GM18517 (cell line): ENCODE measurements at regions not wholly inside any gene's neighbourhood (a gene's known extent, or its start where the extent isn't known, plus 50 kb on each side); places are given as distances from the start of the nearest gene placed in this dataset.

Experiments
- ATAC-seq: cut with Tn5 transposase; IDR thresholded peaks from one replicate; pipeline ENCODE4 v1.9.1; 2021; ENCODE audit warnings: mild to moderate bottlenecking, moderate library complexity; ENCODE audit not compliant: unreplicated experiment

DNA sequence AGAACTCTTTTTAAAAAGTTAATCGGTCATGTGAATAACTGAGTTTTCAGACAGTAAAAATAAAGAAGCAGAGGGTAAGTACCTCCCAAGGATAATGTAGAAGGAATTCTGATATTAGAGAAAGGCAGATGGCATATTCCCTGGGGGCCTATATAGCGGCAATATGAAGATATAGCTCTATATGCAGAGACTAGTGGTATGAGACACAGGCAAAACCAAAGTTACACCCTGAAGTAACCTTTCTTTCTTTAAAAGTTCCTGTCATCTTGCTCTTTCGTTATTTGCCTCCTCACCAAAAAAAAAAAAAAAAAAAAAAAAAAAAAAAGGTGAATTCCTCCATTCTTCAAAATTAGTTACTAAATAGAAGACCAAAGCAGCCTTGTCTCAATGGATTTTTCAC is 76.2 kb upstream of the ARHGAP32 start:
- ATAC-seq: no peak

DNA sequence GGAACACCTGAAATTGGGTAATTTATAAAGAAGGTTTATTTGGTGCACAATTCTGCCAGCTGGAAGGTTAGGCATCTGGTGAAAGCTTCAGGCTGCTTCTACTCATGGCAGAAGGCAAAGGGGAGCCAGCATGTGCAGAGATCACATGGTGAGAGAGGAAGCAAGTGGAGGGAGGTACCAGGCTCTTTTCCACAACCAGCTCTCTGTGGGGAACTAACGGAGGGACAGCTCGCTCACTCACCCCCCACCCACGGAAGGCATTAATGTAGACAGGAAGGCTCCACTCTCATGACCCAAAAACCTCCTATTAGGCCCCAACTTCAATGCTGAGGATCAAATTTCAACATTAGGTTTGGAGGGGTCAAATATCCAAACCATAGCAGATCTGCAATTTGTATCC is 75.6 kb upstream of the ARHGAP32 start:
- no peak for ATAC-seq

DNA sequence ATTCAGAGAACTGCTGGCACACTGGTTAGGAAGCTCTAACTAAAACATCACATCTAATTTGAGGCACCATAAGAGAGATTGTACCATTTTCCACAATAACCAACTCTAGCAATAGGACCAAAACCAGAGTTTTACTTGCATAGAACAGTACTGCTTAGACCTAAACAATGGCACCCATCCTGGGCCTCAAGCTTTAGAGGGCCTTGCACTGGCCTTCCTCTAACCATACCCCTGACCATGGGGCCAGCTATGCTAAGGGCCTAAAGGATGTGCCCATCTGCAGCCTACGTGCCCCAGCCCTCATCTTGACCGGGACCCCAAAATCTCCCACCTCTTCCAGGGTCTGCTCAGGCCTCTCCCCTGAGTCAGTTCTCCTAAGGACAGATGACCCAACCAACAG is 74.4 kb upstream of the ARHGAP32 start:
- no peak for ATAC-seq

DNA sequence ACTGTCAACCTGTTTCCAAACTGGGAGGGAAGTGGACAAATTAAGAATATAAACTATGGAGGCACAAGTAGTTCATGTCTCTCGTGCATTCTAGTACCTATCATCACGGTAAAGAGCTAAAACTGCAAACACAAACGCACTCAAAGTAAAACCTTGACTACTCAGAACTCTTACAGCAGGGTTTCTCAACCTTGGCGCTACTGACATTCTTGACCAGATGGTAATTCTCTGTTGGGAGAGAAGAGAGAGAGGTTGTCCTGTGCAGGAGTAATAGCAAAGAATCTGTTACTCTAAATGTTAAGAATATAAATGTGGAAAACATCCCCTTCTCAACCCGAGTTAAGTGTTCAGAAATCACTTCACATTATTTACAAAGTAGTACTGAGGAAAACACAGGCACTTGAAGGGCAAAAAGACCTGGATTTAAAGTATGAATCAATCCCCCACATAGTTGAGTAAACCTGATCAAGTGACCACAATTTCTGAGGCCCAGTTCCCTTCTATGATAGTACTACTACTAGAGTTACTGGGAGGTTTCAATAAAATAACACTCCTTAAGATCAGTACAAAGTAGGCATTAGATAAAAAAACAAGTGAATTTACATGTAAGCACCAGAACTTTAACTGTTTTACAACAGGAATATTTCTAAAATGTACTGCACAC is 73.1 kb upstream of the ARHGAP32 start:
- no peak for ATAC-seq

DNA sequence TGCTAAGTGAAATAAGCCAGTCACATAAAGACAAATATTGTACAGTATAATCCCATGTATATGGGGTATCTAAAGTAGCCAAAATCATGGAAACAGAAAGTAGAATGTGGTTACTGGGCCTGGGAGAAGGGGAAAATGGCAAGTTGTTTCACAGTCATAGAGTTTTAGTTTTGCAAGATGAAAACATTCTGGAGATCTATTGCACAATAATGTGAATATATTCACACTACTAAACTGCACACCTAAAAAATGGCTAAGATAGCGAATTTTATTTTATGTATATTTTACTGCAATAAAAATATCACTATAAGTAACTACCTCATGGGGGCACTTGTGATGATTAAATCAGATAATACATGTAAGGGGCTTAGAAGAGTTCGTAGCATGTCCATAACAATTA is 72.0 kb upstream of the ARHGAP32 start:
- no peak for ATAC-seq

DNA sequence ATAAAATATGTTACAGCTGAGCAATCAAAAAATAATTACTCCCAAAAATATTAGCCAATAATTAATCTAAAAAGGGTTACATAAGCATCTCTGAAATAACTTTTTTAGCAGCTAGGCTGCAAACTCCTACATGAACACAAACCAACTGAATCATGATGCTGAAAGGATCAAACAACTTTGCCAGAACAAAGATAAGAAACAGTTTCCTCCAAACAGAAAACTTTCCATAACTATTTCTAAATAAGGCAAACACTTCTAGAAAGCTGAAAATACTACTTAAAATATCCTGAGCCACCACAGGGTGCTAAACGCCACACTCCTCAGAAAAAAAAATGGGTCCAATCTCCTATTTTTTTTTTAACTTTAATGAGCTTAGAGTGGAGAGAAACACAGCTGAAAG is 68.6 kb upstream of the ARHGAP32 start:
- no peak for ATAC-seq

DNA sequence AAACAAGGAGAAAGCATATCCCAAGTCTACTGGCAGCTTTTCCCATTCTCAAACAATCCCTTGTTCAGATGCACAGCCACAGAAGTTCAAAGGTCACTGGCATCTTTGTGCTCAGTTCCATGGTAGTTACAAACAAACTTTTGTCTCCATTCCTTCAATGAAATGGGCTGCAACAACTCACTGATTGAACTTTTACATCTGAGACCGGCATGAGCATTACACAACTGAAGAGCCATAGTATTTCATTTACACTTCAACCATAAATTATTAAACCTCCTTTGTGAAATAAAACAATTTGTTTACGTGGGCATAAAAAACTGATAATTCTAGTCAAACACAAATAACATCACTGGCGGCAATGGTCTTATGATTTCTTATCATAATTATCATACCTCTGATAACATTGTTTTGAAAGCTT is 67.8 kb upstream of the ARHGAP32 start:
- ATAC-seq: no peak

DNA sequence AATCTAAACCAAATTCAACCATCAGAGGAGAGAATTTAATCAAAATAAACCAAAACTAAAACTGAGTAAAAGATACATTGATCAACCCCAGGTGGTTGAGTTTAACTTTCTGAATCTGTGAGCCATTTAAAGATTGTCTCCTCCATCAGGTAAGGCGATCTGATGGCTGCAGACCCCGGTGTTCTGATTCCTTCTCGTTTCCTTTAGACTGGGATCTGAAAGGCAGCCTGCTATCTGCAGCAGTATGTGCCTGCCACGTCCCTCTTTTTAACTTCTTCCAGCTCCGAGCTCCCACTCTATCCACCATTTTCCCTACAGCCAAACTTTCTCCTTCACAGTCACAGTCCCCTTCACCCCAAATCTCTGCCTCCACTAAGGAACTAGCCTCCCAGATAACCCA is 66.1 kb upstream of the ARHGAP32 start:
- no peak for ATAC-seq

DNA sequence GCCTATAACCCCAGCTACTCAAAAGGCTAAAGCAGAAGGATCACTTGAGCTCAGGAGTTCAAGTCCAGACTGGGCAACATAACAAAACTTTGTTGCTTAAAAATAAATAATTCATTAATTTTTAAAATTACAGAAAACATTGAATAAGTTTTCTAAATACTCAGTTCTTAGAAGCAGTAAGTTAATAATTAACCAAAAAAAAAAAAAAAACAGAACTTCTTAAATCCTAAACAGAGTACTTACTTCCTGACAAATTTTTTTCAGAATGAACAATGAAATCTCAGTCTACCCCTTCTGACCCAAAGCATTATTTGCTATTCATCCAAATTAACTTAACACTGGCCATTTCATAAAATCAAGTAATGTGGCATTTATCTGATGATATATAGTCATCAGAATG is 65.4 kb upstream of the ARHGAP32 start:
- ATAC-seq: no peak

DNA sequence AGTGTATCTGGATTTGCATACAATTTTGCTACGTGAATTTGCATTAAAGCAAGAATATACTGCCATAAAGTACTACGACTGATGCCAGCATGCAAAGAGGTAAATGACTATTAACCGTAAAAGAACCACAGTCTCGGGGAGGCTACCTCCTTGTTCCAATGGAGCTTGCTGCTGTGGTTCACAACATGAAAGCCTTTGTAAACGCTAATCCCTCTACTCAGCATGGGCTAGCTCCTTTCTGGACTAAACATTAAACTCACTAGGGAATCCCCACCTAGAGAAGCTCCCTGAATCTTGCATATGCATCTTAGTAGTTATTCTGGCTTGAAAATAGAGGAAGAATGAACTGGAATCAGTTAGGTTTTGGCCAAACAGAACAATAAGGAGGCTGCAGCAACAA is 60.5 kb upstream of the ARHGAP32 start:
- no peak for ATAC-seq

DNA sequence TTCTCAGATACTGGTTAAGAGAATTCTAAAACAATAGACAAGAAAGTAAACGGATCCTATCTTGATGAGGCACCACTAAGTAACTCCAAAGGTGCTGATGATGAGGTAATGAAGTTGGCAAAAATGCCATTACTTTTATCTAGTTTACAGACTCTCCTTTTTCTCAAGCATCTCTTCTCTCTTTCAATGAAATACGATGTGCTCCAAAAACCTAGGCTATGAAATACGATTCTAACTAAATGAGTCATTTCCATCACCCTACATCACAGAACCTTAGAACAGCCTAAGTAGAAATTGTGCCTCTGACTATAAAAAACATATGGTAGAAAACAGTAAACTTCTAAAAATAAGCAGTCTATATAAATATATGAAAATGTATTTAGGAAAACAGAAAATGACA is 58.9 kb upstream of the ARHGAP32 start:
- ATAC-seq: no peak

DNA sequence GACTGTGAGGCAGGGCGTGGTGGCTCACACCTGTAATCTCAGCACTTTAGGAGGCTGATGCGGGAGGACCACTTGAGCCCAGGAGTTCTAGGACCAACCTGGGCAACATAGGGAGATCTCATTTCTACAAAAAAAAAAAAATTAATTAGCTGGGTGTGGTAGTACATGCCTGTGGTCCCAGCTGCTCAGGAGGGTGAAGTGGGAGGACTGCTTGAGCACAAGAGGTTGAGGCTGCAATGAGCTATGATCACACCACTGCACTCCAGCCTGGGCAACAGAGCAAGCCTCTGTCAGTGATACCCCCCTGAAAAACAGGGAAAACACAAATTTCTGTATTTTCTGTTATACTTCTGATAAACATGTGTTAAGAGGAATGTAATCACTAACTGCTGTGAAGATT is 57.8 kb upstream of the ARHGAP32 start:
- ATAC-seq: no peak

DNA sequence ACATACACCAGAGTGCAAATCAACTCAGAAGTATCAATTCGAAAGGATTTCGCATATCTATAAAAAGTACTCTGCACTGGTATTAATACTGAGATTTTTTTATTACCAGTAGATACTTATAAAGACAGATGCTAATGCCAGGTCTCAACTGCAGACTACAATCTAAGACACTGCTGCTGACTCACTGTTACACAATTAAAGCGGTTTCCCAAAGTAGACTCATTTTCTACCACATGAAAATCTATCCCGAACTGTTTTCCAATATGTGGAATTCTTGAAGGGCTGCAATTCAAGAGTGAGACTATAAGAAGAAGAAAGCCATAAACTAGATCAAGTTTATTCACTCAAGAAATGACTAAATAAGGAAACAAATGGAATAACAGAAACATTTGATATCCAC is 57.2 kb upstream of the ARHGAP32 start:
- no peak for ATAC-seq

DNA sequence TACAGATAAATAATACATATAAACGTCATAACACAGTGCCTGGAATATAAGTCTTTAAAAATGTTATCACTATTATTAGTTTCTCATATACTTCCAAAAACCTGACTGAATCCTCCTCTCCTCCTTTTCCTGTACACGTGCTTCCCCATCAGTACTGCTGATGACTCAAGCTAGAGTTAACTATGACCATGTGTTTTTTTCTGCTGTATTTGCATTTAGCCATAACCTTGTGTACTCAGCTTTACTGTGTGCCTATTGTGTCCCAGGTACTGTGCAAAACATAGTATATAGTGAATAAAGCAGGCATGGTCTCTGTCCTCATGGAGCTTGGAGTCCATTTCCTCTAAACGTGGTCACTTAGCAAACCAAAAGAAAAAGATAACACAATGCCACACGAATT is 56.5 kb upstream of the ARHGAP32 start:
- no peak for ATAC-seq

DNA sequence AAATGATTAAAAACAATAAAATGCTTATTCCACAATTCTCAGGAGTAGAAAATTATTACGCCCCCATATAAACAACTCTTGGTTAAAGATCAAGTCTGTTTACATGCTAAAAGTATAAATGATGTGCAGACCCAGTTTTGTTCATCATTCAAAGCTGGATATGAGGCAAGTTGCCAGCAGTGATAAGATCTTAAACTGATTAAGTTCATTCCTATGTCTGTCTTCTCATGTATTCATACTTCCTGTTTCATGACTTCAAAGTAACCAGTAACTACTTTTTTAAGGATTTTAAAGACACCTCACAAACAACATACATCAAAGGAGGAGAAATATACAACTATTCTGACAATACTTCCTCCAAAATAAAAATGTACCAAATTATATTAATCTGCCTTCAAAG is 55.0 kb upstream of the ARHGAP32 start:
- no peak for ATAC-seq

DNA sequence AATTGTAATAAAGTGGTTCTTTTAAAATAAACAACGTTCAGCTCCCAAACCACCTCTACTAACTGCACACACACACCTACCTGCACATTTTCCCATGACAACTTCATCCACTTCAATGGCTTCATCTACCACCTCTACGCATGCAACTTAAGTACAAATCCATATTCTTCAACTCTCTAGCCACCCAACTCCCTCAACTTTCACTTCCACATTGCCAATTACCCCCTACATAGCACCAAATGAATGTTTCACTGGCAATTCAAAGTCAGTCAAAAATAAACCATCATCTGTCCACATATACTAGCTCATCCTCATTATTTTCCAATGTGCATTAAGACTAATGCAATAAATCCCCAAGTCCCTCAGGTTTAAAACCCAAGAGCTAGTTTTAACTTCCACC is 50.7 kb upstream of the ARHGAP32 start:
- ATAC-seq: no peak
